WTC11 (cell line): ENCODE measurements at regions not wholly inside any gene's neighbourhood (a gene's known extent, or its start where the extent isn't known, plus 50 kb on each side); places are given as distances from the start of the nearest gene placed in this dataset.
A peak's percentile ranks its signal among the peaks of the same experiment; 100 is the strongest.

ENCODE experiments used
- ATAC-seq: fragments of 200-7000 bp; cut with Tn5 transposase; 2 replicates; pipeline ENCODE4 v1.10.0; 2021; ENCODE audit warnings: mild to moderate bottlenecking, moderate library complexity
- CTCF ChIA-PET: fragments of 300-600 bp; sonication (Branson Sonifier 250); formaldehyde crosslinking; loops from one replicate; lab custom pipeline; 2021; ENCODE audit warnings: antibody characterized with exemption; lab: Charles Lee
- POLR2A ChIA-PET: fragments of 350-600 bp; sonication (Branson Sonifier 250); formaldehyde crosslinking; loops from one replicate; lab custom pipeline; 2021; ENCODE audit warnings: antibody characterized with exemption; lab: Charles Lee
- DNase-seq: peaks from one replicate; pipeline ENCODE4 v3.0.0; 2021; ENCODE audit warnings: low spot score
- H3K27ac Mint-ChIP-seq: 2 replicates; pipeline ENCODE4 v1.8.0; 2021; ENCODE audit warnings: mixed read lengths
- H3K27me3 Mint-ChIP-seq: 2 replicates; pipeline ENCODE4 v1.8.0; 2021; ENCODE audit warnings: low read depth, mild to moderate bottlenecking, moderate library complexity, mixed read lengths
- H3K36me3 Mint-ChIP-seq: 2 replicates; pipeline ENCODE4 v1.8.0; 2021; ENCODE audit warnings: mixed read lengths
- H3K4me1 Mint-ChIP-seq: 2 replicates; pipeline ENCODE4 v1.8.0; 2022; ENCODE audit warnings: mixed read lengths
- H3K4me3 Mint-ChIP-seq: 2 replicates; pipeline ENCODE4 v1.8.0; 2021; ENCODE audit warnings: mild to moderate bottlenecking, moderate library complexity, mixed read lengths
- H3K9me3 Mint-ChIP-seq: 2 replicates; pipeline ENCODE4 v1.8.0; 2021; ENCODE audit warnings: mixed read lengths
- ATF2 ChIP-seq: sonication (generic); formaldehyde crosslinking; IDR thresholded peaks from 2 replicates; pipeline ENCODE4 v1.8.1; 2022; ENCODE audit warnings: low read depth, missing genetic modification reagents, borderline replicate concordance
- ATF6 ChIP-seq: sonication (generic); formaldehyde crosslinking; IDR thresholded peaks from 2 replicates; pipeline ENCODE4 v1.8.1; 2023; ENCODE audit warnings: mild to moderate bottlenecking, missing genetic modification reagents
- CBFB ChIP-seq: sonication (generic); formaldehyde crosslinking; IDR thresholded peaks from 2 replicates; pipeline ENCODE4 v1.8.1; 2022; ENCODE audit warnings: mild to moderate bottlenecking, low read depth, missing genetic modification reagents
- E2F5 ChIP-seq: sonication (generic); formaldehyde crosslinking; IDR thresholded peaks from 2 replicates; pipeline ENCODE4 v1.8.1; 2022; ENCODE audit warnings: mild to moderate bottlenecking, moderate library complexity, missing genetic modification reagents
- ERG ChIP-seq: fragments of 250-450 bp; sonication (Bioruptor Pico); IDR thresholded peaks from 2 replicates; pipeline ENCODE4 v1.8.0; 2021; ENCODE audit warnings: mild to moderate bottlenecking
- ETV6 ChIP-seq: sonication (generic); formaldehyde crosslinking; IDR thresholded peaks from 2 replicates; pipeline ENCODE4 v1.8.1; 2022; ENCODE audit warnings: mild to moderate bottlenecking, missing genetic modification reagents
- GABPB1 ChIP-seq: sonication (generic); formaldehyde crosslinking; IDR thresholded peaks from 2 replicates; pipeline ENCODE4 v1.8.1; 2023; ENCODE audit warnings: mild to moderate bottlenecking, missing genetic modification reagents
- MAX ChIP-seq: sonication (generic); formaldehyde crosslinking; IDR thresholded peaks from 2 replicates; pipeline ENCODE4 v1.8.0; 2022; ENCODE audit warnings: mild to moderate bottlenecking, missing genetic modification reagents
- PRDM15 ChIP-seq: sonication (generic); formaldehyde crosslinking; IDR thresholded peaks from 2 replicates; pipeline ENCODE4 v1.8.0; 2022; ENCODE audit warnings: missing genetic modification reagents
- SMAD4 ChIP-seq: sonication (generic); formaldehyde crosslinking; IDR thresholded peaks from 2 replicates; pipeline ENCODE4 v1.8.0; 2022; ENCODE audit warnings: mild to moderate bottlenecking, missing genetic modification reagents
- SP1 ChIP-seq: sonication (generic); formaldehyde crosslinking; conservative IDR thresholded peaks from 2 replicates; pipeline ENCODE4 v1.8.1; 2022; ENCODE audit warnings: missing genetic modification reagents
- TP53 ChIP-seq: sonication (generic); formaldehyde crosslinking; IDR thresholded peaks from 2 replicates; pipeline ENCODE4 v1.8.1; 2023; ENCODE audit warnings: mild to moderate bottlenecking, missing genetic modification reagents
- ZBTB21 ChIP-seq: sonication (generic); formaldehyde crosslinking; IDR thresholded peaks from 2 replicates; pipeline ENCODE4 v1.8.1; 2023; ENCODE audit warnings: mild to moderate bottlenecking, missing genetic modification reagents, borderline replicate concordance
- ZBTB43 ChIP-seq: sonication (generic); formaldehyde crosslinking; IDR thresholded peaks from 2 replicates; pipeline ENCODE4 v1.8.1; 2023; ENCODE audit warnings: mild to moderate bottlenecking, missing genetic modification reagents
- ZSCAN18 ChIP-seq: fragments of 250-450 bp; sonication (Bioruptor Pico); IDR thresholded peaks from 2 replicates; pipeline ENCODE4 v2.1.2; 2022; ENCODE audit warnings: mild to moderate bottlenecking, moderate library complexity

GRCh38 chr11:70646272-70647049 is 248.1 kb downstream of the CTTN start (continued):
- peak; percentile 96 for TF ChIP-seq PRDM15 (CRISPR knock-in tag)

GRCh38 chr11:70647188-70648166 is 249.1 kb downstream of the CTTN start:
- POLR2A ChIA-PET: no interaction called here
- peak overlapping the region; percentile 42 for H3K4me3 Mint-ChIP-seq
- TF ChIP-seq ZBTB43 (CRISPR knock-in tag) (0 out of 2 replicates have a peak, but pooled peaks have one; percentile 34), ETV6 (peak; percentile 87; the same call in 1 of the 2 replicates), ZBTB21 (CRISPR knock-in tag) (no peak), SMAD4 (CRISPR knock-in tag) (no peak), SP1 (CRISPR knock-in tag) (peak; percentile 73), MAX (CRISPR knock-in tag) (peak; percentile 33; the same call in 1 of the 2 replicates), ATF6 (CRISPR knock-in tag) (no peak), E2F5 (0 out of 2 replicates have a peak, but pooled peaks have one; percentile 30), ERG (no peak), CBFB (CRISPR knock-in tag) (0 out of 2 replicates have a peak, but pooled peaks have one; percentile 44), TP53 (peak; percentile 44; the same call in 1 of the 2 replicates), ZSCAN18 (no peak), GABPB1 (no peak), ATF2 (CRISPR knock-in tag) (no peak)

More at GRCh38 chr11:70647188-70648166, 249.1 kb downstream of the CTTN start:
- ATAC-seq: peak; percentile 65
- Mint-ChIP-seq H3K27me3 (no peaks in the 10 kb centered on the region), H3K4me1 (peaks cover 71% of the 10 kb centered on the region), H3K36me3 (no peaks in the 10 kb centered on the region), H3K27ac (peak overlapping the region; percentile 96), H3K9me3 (no peaks in the 10 kb centered on the region)
- DNase-seq: peak; percentile 57
- CTCF ChIA-PET: interaction anchor here (0.9 to 1.7 kb wide), 5 partner anchors 10 to 136 kb away, joined by 3 to 6 read pairs (median 4); no protein-coding TSS in a partner anchor
